Pancreas (tissue), 10 donors: ENCODE measurements at regions not wholly inside any gene's neighbourhood (a gene's known extent, or its start where the extent isn't known, plus 50 kb on each side); places are given as distances from the start of the nearest gene placed in this dataset.

ENCODE experiments used
- ATAC-seq, 4 donors: fragments of 200-7000 bp; cut with Tn5 transposase; one replicate each; pipeline versions ENCODE4 v1.8.0 to v1.9.1; 2020; ENCODE audit warnings: mild to moderate bottlenecking in 4 of 4, moderate library complexity in 4 of 4
- DNase-seq, 6 donors: peaks; one replicate each; pipeline ENCODE4 v3.0.0-alpha.2; 2020
- FAIRE-seq: peaks from 2 replicates; lab custom pipeline; 2012; peaks lifted over from hg19 to GRCh38; lab: Jason Lieb, UNC
- H3K27ac ChIP-seq, 4 donors: fragments of 200-600 bp; sonication (generic); 1 replicate in 3 of 4; 2 replicates in 1 of 4; pipeline versions ENCODE4 v1.5.0 to v1.8.0; 2020
- H3K27me3 ChIP-seq, 4 donors: fragments of 200-600 bp; one replicate each; pipeline ENCODE4 v1.8.0; 2021
- H3K36me3 ChIP-seq, 3 donors: fragments of 200-600 bp; sonication (generic) in 1 of 3; one replicate each; pipeline versions ENCODE4 v1.5.0 to v1.8.0; 2020 to 2021
- H3K4me1 ChIP-seq, 3 donors: fragments of 200-600 bp; one replicate each; pipeline ENCODE4 v1.8.0; 2021
- H3K4me3 ChIP-seq, 4 donors: fragments of 200-600 bp; sonication (generic) in 2 of 4; one replicate each; pipeline versions ENCODE4 v1.5.0 to v1.8.0; 2020 to 2021
- H3K9me3 ChIP-seq, 4 donors: fragments of 200-600 bp; one replicate each; pipeline ENCODE4 v1.8.0; 2021
- WGBS, 2 donors: extraction: QIAGEN DNeasy Blood & Tissue Kit; methylation state at CpG; one replicate each; pipeline ENCODE4 v1.1.7; 2013; 5-methylcytosine and 5-hydroxymethylcytosine counted together
- intact Hi-C, 3 donors: fragments of 100-400 bp; cut with DNase I; formaldehyde crosslinking; loops; one replicate each; pipeline versions ENCODE4 v1.11.1 to v1.14.2; 2022
- TF ChIP-seq, protein P1 (sequence below), 4 donors: fragments of 200-600 bp; sonication (generic) in 3 of 4; IDR thresholded peaks; one replicate each; pipeline versions ENCODE4 v1.5.0 to v1.8.0; 2021; ENCODE audit warnings: antibody characterized with exemption in 4 of 4
- donor health status: healthy with polysubstance abuse.
- donor health status: DM: no; HTN: no; CAD: no; lungs with moderate emphysema.
- donor health status: DM: no; HTN: no; CAD: no.
- donor health status: control.
- donor health status: control.
- donor health status: Bipolar disorder and iron deficiency.
- donor health status: DM: yes; HTN: yes; CAD: no.
- donor health status: DM: no; HTN: no; CAD: no.
- donor health status: DM: no; HTN: no; CAD: no.
- donor health status: DM: yes; HTN: yes; CAD: no.

DNA sequence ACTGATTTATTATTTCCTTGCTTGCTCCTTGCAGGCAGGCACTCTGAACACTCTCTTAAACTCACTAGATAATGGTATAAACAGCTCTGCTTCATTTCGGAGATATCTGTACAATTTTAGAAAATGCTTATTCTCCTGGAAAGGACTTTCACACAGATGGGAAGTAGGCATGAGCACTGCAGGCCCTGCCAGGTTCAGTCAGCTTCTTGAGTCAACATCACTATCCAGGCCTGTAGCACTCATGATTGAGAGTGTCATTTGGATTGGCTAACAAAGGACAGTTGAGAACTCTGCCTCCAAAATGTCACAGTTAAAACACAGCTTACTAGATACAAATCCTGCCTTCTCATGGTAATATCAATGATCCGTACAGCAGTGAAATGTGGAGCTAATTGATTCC, 181.9 kb downstream of the CYYR1 start:
- FAIRE-seq (no peak), ATAC-seq (peak in 1 of 4 donors; percentile 40)
- 79 to 83% methylated on average over 2 of the region's 2 CpGs for WGBS, 2 donors

DNA sequence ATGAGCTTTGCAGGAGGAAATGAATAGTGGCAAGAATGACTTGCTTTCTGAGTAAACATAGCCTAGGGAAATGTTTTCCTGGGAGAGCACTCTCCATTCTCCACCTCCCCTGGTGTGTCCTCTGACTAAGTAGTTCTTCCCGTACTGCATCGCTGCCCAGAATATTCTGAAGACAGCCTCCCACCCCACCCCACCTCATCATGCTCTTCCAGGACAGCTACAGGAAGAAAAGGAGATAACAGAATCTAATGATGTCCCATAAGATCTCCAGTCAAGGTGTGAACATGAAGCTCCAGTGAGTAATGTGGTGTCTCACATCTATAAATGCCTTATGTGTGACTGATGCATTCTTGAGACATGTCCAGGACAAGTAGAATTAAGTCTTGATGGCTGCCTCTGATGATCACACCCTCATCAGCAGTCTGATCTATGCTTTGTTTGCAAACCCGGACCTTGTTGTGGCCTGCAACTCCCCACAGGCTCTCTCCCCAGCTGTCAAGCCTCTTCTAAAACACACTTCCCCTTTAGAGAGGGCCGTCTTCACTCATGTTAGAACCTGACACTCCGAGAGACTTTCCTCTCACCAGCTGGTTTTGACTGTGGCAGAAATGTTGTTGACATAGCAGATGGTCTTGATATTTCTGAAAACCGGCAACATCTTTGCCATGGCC, 183.0 kb downstream of the CYYR1 start:
- H3K36me3 ChIP-seq, result no peaks in the 10 kb centered on the region
- H3K9me3 ChIP-seq, result no peaks in the 10 kb centered on the region
- no peak overlapping the region for H3K4me3 ChIP-seq
- ATAC-seq (peak in 3 of 4 donors; percentile 36 to 62 (median 57)), FAIRE-seq (no peak), DNase-seq (no peak)
- intact Hi-C loops, result no loop called here
- H3K27ac ChIP-seq, result no peak overlapping the region
- TF ChIP-seq, protein P1, sequence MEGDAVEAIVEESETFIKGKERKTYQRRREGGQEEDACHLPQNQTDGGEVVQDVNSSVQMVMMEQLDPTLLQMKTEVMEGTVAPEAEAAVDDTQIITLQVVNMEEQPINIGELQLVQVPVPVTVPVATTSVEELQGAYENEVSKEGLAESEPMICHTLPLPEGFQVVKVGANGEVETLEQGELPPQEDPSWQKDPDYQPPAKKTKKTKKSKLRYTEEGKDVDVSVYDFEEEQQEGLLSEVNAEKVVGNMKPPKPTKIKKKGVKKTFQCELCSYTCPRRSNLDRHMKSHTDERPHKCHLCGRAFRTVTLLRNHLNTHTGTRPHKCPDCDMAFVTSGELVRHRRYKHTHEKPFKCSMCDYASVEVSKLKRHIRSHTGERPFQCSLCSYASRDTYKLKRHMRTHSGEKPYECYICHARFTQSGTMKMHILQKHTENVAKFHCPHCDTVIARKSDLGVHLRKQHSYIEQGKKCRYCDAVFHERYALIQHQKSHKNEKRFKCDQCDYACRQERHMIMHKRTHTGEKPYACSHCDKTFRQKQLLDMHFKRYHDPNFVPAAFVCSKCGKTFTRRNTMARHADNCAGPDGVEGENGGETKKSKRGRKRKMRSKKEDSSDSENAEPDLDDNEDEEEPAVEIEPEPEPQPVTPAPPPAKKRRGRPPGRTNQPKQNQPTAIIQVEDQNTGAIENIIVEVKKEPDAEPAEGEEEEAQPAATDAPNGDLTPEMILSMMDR (IDR thresholded peaks at IDR 0.05), result no peak
- 36 to 46% methylated on average over 6 of the region's 6 CpGs for WGBS, 2 donors
- no peaks in the 10 kb centered on the region for H3K27me3 ChIP-seq
- H3K4me1 ChIP-seq, result no peaks in the 10 kb centered on the region

More for the DNA sequence above, 181.9 kb downstream of the CYYR1 start:
- DNase-seq, result no peak
- TF ChIP-seq, protein P1 (IDR thresholded peaks at IDR 0.05), result no peak
- H3K27me3 ChIP-seq, result no peaks in the 10 kb centered on the region
- H3K36me3 ChIP-seq, result no peaks in the 10 kb centered on the region
- no peak overlapping the region for H3K4me3 ChIP-seq
- intact Hi-C loops, result no loop called here
- H3K9me3 ChIP-seq, result no peaks in the 10 kb centered on the region
- no peak overlapping the region for H3K27ac ChIP-seq
- no peaks in the 10 kb centered on the region for H3K4me1 ChIP-seq

DNA sequence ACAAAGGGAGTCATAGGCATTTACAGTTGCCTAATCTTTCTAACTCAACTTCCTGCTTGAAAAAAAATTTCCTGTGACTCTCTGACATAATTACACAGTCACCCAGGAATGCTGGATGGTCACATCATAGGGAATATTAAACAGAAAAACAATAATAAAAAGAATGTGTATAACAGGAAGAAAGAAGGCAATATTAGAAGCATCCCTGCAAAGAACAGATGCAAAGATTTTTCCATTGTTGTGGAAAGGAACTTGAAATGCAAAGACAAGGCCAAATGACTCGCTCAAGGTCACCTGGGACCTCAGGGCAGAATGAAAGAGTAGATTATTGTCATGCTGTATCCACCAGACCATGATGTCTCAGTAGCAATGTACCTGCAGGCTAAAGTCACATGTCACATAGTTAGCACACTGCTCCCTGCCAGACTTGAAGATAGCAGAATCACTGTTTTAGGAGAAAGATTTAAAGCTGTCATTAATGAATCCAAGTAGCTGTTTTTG, 184.3 kb downstream of the CYYR1 start:
- H3K27ac ChIP-seq, result no peak overlapping the region
- DNase-seq (no peak), FAIRE-seq (no peak), ATAC-seq (peak in 2 of 4 donors; percentile 34 to 47)
- no peak overlapping the region for H3K4me3 ChIP-seq
- H3K36me3 ChIP-seq, result no peaks in the 10 kb centered on the region
- WGBS, 2 donors, result 48 to 74% methylated on average over 1 of the region's 1 CpG
- TF ChIP-seq, protein P1 (IDR thresholded peaks at IDR 0.05), result no peak
- no peaks in the 10 kb centered on the region for H3K9me3 ChIP-seq
- no peaks in the 10 kb centered on the region for H3K27me3 ChIP-seq
- H3K4me1 ChIP-seq, result no peaks in the 10 kb centered on the region
- intact Hi-C loops, result no loop called here

DNA sequence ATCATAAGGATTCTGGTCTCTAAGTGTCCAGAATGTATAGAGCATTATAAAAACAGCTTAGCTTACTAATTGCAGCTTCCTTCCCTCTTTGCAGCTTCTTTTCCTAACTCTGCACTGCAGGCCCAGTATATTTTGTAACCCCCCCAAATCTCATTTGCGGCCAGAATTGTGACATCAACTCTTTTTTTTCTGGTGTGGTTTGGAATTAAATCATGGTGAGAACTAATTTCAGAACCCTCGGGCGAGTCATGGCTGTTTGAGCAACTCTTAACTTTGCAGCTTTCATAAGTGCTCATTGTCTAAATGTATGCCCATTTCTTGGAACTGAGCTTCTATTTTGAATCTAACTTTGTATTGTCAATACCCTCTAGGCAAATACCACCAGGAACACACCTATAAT, 187.4 kb downstream of the CYYR1 start:
- WGBS, 2 donors, result 86 to 90% methylated on average over 3 of the region's 3 CpGs
- Histone ChIP-seq H3K4me1 (no peaks in the 10 kb centered on the region), H3K36me3 (no peaks in the 10 kb centered on the region), H3K9me3 (no peaks in the 10 kb centered on the region), H3K4me3 (no peak overlapping the region), H3K27me3 (no peaks in the 10 kb centered on the region), H3K27ac (no peak overlapping the region)
- ATAC-seq, result no peak
- TF ChIP-seq, protein P1 (IDR thresholded peaks at IDR 0.05), result no peak
- no peak for DNase-seq
- intact Hi-C loops, result no loop called here
- no peak for FAIRE-seq

DNA sequence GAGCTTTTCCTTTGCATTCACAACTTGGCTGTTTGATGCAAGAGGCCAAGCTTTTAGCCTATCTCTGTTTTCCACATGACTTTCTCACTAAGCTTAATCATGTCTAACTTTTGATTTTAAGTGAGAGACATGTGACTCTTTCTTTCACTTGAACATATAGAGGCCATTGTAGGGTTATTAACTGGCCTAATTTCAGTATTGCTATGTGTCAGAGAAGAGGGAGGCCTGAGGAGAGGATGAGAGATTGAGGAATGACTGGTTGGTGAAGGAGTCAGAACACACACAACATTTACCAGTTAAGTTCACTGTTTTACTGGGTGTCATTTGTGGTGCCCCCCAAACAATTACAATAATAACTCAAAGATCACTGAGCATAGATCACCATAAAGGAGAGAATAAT, 193.5 kb downstream of the CYYR1 start:
- intact Hi-C loops, result no loop called here
- Histone ChIP-seq H3K27me3 (no peaks in the 10 kb centered on the region), H3K36me3 (no peaks in the 10 kb centered on the region), H3K4me1 (no peaks in the 10 kb centered on the region), H3K27ac (no peak overlapping the region), H3K9me3 (no peaks in the 10 kb centered on the region), H3K4me3 (no peak overlapping the region)
- TF ChIP-seq, protein P1 (IDR thresholded peaks at IDR 0.05), result no peak
- FAIRE-seq (no peak), DNase-seq (no peak), ATAC-seq (no peak)
